Endothelial cell of umbilical vein (primary cell): ENCODE measurements at regions not wholly inside any gene's neighbourhood (a gene's known extent, or its start where the extent isn't known, plus 50 kb on each side); places are given as distances from the start of the nearest gene placed in this dataset.

Experiments used
- BruUV-seq: library from RNA; stranded (reverse); fragments of 400-500 nt; replicated peaks from 2 replicates; lab custom pipeline; 2021; lab: Mats Ljungman, UMichigan
- CTCF ChIA-PET: fragments of 300-600, 350-600 bp; sonication (Branson Sonifier 250); formaldehyde crosslinking; loops from one replicate; lab custom pipeline; 2021; ENCODE audit warnings: antibody characterized with exemption, inconsistent platforms; lab: Charles Lee
- POLR2A ChIA-PET: fragments of 300-600, 350-600 bp; sonication (Branson Sonifier 250); formaldehyde crosslinking; loops from one replicate; lab custom pipeline; 2021; ENCODE audit warnings: antibody characterized with exemption, inconsistent platforms; lab: Charles Lee
- DNase-seq: peaks from one replicate; pipeline ENCODE4 v3.0.0-alpha.2; 2011; ENCODE audit warnings: low read depth, low spot score
- FAIRE-seq: peaks from 2 replicates; lab custom pipeline; 2011; peaks lifted over from hg19 to GRCh38; lab: Jason Lieb, UNC
- H2AFZ ChIP-seq: 2 replicates; pipeline ENCODE4 v1.6.0; 2012; ENCODE audit warnings: low read depth, low read length, control low read depth, inconsistent platforms
- H3K27ac ChIP-seq: 2 replicates; pipeline ENCODE4 v1.5.1; 2011; ENCODE audit warnings: low read depth, mild to moderate bottlenecking, control low read depth, low read length, moderate library complexity; ENCODE audit not compliant: insufficient read depth
- H3K27me3 ChIP-seq, 2 experiments: 2 replicates each; pipeline versions ENCODE4 v1.6.0 to v1.6.1; 2011; ENCODE audit warnings: low read length in 2 of 2, mixed read lengths in 1 of 2; ENCODE audit not compliant: control insufficient read depth in 2 of 2, insufficient read depth in 2 of 2
- H3K36me3 ChIP-seq, 2 experiments: 2 replicates in 1 of 2; 3 replicates in 1 of 2; pipeline ENCODE4 v1.5.1; 2011; ENCODE audit warnings: low read length in 2 of 2, mild to moderate bottlenecking in 1 of 2, moderate library complexity in 1 of 2; ENCODE audit not compliant: control insufficient read depth in 2 of 2, insufficient read depth in 2 of 2; ENCODE audit errors: extremely low read depth in 1 of 2
- H3K4me1 ChIP-seq: 3 replicates; pipeline ENCODE4 v1.5.1; 2011; ENCODE audit warnings: mild to moderate bottlenecking, low read length; ENCODE audit not compliant: control insufficient read depth, insufficient read depth; ENCODE audit errors: extremely low read depth
- H3K4me2 ChIP-seq: 2 replicates; pipeline ENCODE4 v1.6.1; 2011; ENCODE audit warnings: low read length, control low read depth, mixed read lengths; ENCODE audit not compliant: insufficient read depth
- H3K4me3 ChIP-seq, 3 experiments: fragments of 200-600 bp in 1 of 3; sonication (generic), shearing (Covaris generic) in 1 of 3; replicated peaks in 1 of 3; 2 replicates each; pipeline ENCODE4 v1.5.1; 2011 to 2016; ENCODE audit warnings: control low read depth in 3 of 3, low read length in 3 of 3, mild to moderate bottlenecking in 2 of 3, inconsistent platforms in 1 of 3, low read depth in 1 of 3, moderate library complexity in 1 of 3; ENCODE audit not compliant: insufficient read depth in 1 of 3
- H3K79me2 ChIP-seq: 2 replicates; pipeline ENCODE4 v1.6.0; 2012; ENCODE audit warnings: low read length, inconsistent platforms; ENCODE audit not compliant: control insufficient read depth, insufficient read depth
- H3K9ac ChIP-seq: replicated peaks from 2 replicates; pipeline ENCODE3; 2011; ENCODE audit warnings: low read length, control low read depth; ENCODE audit not compliant: insufficient read depth; ENCODE audit errors: extremely low read depth
- H3K9me1 ChIP-seq: replicated peaks from 3 replicates; pipeline ENCODE4 v1.6.0; 2011; ENCODE audit warnings: mild to moderate bottlenecking, low read length; ENCODE audit not compliant: control insufficient read depth, insufficient read depth; ENCODE audit errors: extremely low read depth
- H3K9me3 ChIP-seq: replicated peaks from 2 replicates; pipeline ENCODE4 v1.5.1; 2012; ENCODE audit warnings: low read length, inconsistent platforms; ENCODE audit not compliant: control insufficient read depth, insufficient read depth
- H4K20me1 ChIP-seq: replicated peaks from 2 replicates; pipeline ENCODE3; 2011; ENCODE audit warnings: mild to moderate bottlenecking, low read length; ENCODE audit not compliant: control insufficient read depth, insufficient read depth; ENCODE audit errors: extremely low read depth
- CTCF ChIP-seq, 2 donors: IDR thresholded peaks; 1 replicate in 1 of 2; 2 replicates in 1 of 2; pipeline ENCODE4 v1.5.1; 2011; ENCODE audit warnings: low read length in 2 of 2, mild to moderate bottlenecking in 2 of 2, moderate library complexity in 2 of 2, control low read depth in 1 of 2, inconsistent platforms in 1 of 2, low read depth in 1 of 2; ENCODE audit not compliant: insufficient read depth in 1 of 2; ENCODE audit errors: extremely low read depth in 1 of 2
- EZH2 ChIP-seq: IDR thresholded peaks from 2 replicates; pipeline ENCODE4 v1.6.1; 2012; ENCODE audit warnings: borderline replicate concordance, low read depth, mild to moderate bottlenecking, moderate library complexity, low read length, inconsistent platforms; ENCODE audit not compliant: severe bottlenecking
- FOS ChIP-seq: IDR thresholded peaks from 2 replicates; pipeline ENCODE4 v1.6.1; 2011; ENCODE audit warnings: mild to moderate bottlenecking, low read length, moderate library complexity, borderline replicate concordance; ENCODE audit not compliant: insufficient read depth
- GATA2 ChIP-seq: IDR thresholded peaks from 2 replicates; pipeline ENCODE4 v1.7.0; 2011; ENCODE audit warnings: low read depth, mild to moderate bottlenecking, moderate library complexity, mixed read lengths, low read length; ENCODE audit not compliant: insufficient read length, insufficient read depth
- JUN ChIP-seq: IDR thresholded peaks from 2 replicates; pipeline ENCODE4 v1.6.1; 2011; ENCODE audit warnings: borderline replicate concordance, low read depth; ENCODE audit not compliant: insufficient read length, insufficient read depth
- MAX ChIP-seq: IDR thresholded peaks from 2 replicates; pipeline ENCODE4 v1.6.1; 2011; ENCODE audit not compliant: insufficient read depth, insufficient read length
- MYC ChIP-seq: IDR thresholded peaks from one replicate; pipeline ENCODE4 v1.6.1; 2011; ENCODE audit warnings: mild to moderate bottlenecking, low read depth, low read length
- POLR2A ChIP-seq: IDR thresholded peaks from 2 replicates; pipeline ENCODE4 v1.6.1; 2012; ENCODE audit warnings: low read depth, mild to moderate bottlenecking, control low read depth, low read length
- POLR2AphosphoS5 ChIP-seq: IDR thresholded peaks from 2 replicates; pipeline ENCODE4 v1.6.1; 2012; ENCODE audit warnings: low read depth, mild to moderate bottlenecking, control low read depth, low read length, moderate library complexity; ENCODE audit not compliant: insufficient read depth
- dilution Hi-C: fragments of 300-500 bp; cut with MboI; formaldehyde crosslinking; loops from one replicate; pipeline ENCODE4 v1.15.0; 2019; ENCODE audit warnings: low sequenced_read_pairs; ENCODE audit not compliant: extremely low pct_ligation_motif_present
- intact Hi-C: fragments of 100-400 bp; cut with micrococcal nuclease; formaldehyde crosslinking; loops from one replicate; pipeline ENCODE4 v1.10.0; 2022

GRCh38 chr14:21978999-21979314 is 305.3 kb upstream of the OR4E1 start:
- H4K20me1 ChIP-seq: no peaks in the 10 kb centered on the region
- H3K9me1 ChIP-seq: no peaks in the 10 kb centered on the region
- FAIRE-seq (no peak), DNase-seq (no peak)
- intact Hi-C loops (loop anchor here (2.0 kb wide), 1 partner anchor 60 kb away; no protein-coding TSS in a partner anchor), dilution Hi-C loops (no loop called here)
- POLR2A ChIA-PET: no interaction called here
- peaks cover 7 to 10% of the 10 kb centered on the region in 2 experiments for H3K27me3 ChIP-seq
- CTCF ChIA-PET: interaction anchor here (0.9 to 5.5 kb wide), 39 partner anchors 8 to 342 kb away, joined by 3 to 184 read pairs (median 7); no protein-coding TSS in a partner anchor
- H3K4me1 ChIP-seq: no peaks in the 10 kb centered on the region
- TF ChIP-seq MAX (no peak), JUN (no peak), POLR2AphosphoS5 (no peak), POLR2A (no peak), EZH2 (no peak), MYC (no peak), CTCF (IDR thresholded peaks at IDR 0.05; ENCODE audit: extremely low read depth in 1 of 2, insufficient read depth in 1 of 2, low read depth in 1 of 2, low read length in 2 of 2) (no peak), FOS (no peak), GATA2 (no peak)
- H3K9me3 ChIP-seq: no peaks in the 10 kb centered on the region
- H2AFZ ChIP-seq: no peak overlapping the region
- no peaks in the 10 kb centered on the region for H3K36me3 ChIP-seq
- no peak overlapping the region for H3K4me2 ChIP-seq
- no peak overlapping the region for H3K27ac ChIP-seq
- H3K9ac ChIP-seq: no peak overlapping the region
- no peak overlapping the region for H3K4me3 ChIP-seq
- BruUV-seq: no TSS peak
- no peaks in the 10 kb centered on the region for H3K79me2 ChIP-seq
